ENCODE measurements at regions not wholly inside any gene's neighbourhood (a gene's known extent, or its start where the extent isn't known, plus 50 kb on each side); places are given as distances from the start of the nearest gene placed in this dataset.

GRCh38 chr5:85769347-85769746 lies 848.4 kb upstream of the COX7C start:
- TF ChIP-seq POLR2A (IDR thresholded peaks at IDR 0.05; ENCODE audit: low read length) (no peak), GATA1 (IDR thresholded peaks at IDR 0.05; ENCODE audit: low read depth, low read length) (no peak)

All from erythroblast (primary cell).